Activated CD8-positive, alpha-beta memory T cell treated with anti-CD3 and anti-CD28 coated beads for 24 hours (primary cell): ENCODE measurements at regions not wholly inside any gene's neighbourhood (a gene's known extent, or its start where the extent isn't known, plus 50 kb on each side); places are given as distances from the start of the nearest gene placed in this dataset.
"Not testable (repeated sequence)": the region's sequence is repeated elsewhere in the genome, so short reads cannot be mapped to it uniquely, and the experiment has no call there.

Experiments used
- DNase-seq: peaks from one replicate; pipeline ENCODE4 v3.0.0-alpha.2; 2020

DNA sequence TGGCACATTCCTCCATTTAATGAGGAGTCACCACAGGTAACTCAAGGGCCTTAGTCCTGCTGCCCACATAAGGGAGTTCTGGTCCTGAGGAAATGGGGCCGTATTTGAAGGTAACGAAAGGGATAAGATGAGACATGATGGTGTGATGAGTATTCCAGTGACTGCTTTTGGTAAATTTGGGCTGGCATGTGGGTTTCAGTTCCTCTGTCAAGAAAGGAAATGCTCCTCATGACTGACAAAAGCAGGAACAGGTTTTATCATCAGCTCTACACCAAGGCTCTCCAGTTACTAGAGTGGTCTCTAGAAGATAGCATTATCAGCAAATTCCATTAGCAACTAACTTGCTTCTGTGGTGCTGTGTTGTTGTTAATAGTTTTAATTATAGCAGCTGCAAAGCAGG, 161.8 kb upstream of the PTPN20 start:
- DNase-seq: not testable (repeated sequence)

DNA sequence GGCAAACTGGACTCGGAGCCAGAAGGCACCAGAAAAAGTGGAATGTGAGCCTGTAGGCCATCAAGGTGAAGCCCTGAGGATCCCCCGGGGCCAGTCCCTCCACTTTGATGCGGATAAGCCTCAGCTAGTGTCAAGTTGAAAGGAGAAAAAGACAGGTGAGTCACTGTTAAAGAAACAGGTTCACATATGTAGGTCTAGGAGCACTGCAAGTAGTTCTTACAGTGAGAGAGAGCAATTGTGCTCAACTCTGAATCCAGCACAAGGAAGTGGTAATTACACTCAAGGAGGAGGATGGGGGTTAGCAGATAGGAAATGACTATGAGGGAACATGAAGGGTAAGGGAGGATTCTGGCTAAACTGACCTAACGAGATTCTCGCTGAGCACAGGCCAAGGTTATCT, 157.5 kb upstream of the PTPN20 start:
- not testable (repeated sequence) for DNase-seq

DNA sequence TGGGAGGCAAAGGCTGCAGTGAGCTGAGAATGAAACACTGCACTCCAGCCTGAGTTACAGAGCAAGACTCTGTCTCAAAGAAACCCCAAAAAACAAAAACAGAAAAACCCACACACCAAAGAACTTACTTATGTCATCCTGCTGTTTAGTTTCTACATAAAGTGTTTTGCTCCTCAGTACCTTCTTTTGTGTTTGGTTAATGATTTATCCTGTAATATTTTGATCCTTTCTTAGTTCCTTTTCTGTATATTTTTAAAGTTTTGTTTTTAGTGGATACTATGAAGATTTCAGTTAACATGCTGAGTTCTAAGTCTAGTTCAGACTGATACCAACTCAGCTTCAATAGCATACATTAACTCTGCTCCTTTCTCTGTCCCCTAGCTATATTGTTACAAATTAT, 149.8 kb upstream of the PTPN20 start:
- not testable (repeated sequence) for DNase-seq

DNA sequence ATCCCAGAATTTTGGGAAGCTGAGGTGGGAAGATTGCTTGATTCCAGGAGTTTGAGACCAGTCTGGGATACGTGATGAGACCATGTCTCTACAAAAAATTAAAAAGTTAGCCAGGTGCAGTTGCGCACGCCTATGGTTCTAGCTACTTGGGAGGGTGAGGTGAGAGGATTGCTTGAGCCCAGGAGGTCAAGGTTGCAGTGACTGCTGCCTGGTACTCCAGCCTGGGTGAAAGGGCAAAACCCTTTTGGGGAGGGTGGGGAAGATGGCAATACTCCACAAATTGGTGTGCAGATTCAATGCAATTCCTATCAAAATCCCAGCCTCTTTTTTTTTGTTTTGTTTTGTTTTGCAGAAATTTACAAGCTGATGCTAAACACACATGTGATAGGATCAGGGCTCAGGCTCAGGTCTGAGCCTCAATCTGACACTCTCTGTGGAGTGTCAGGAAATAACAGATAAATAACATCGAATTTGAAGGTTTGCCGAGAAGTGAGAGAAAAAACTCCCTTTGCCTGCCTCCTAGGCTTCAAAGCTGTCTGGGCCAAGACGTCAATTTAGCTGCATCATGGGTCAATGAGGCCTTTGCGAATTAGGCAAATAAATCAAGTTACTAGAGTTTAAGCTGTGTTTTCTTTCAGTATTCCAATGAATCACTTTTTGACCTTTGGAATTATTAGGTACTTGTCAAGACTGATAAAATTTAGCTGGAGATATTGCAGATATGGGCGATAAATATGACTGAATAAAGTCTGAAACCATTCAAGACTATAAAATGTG, 142.5 kb upstream of the PTPN20 start:
- DNase-seq: not testable (repeated sequence)

DNA sequence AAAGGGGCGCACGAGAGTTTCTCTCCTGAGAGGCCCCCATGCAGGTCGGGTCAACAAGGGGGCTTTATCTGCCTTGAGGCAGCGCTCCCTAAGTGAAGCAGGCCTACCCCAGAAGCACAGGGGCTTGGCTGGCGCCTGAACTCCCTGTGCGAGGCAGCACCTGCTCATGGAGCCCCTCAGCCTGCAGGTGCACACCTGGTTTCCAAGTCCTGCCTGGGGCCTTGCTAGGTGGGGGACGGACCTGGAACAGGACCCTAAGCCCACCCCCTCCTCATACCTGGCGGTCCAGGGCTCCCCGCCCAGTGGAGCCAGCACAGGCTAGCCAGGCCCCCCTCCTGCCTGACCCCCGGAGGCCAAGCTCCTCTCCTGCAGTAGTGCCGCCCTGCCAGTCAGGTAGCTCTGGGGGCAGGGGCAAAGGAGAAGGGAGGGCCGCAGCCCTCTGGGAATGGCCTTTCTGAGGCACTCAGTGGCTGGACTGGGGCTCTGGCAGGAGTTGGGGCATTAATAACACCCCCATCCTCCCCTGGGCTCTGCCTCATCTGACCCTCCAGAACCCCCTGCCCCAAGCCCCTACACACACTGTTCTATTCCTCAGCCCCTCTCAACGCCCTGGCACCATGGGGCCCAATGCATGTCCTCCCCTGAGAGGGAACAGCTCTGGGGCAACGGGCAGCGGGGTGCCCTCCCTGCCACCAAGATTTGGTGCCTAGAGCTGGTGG, 137.9 kb upstream of the PTPN20 start:
- DNase-seq: not testable (repeated sequence)

DNA sequence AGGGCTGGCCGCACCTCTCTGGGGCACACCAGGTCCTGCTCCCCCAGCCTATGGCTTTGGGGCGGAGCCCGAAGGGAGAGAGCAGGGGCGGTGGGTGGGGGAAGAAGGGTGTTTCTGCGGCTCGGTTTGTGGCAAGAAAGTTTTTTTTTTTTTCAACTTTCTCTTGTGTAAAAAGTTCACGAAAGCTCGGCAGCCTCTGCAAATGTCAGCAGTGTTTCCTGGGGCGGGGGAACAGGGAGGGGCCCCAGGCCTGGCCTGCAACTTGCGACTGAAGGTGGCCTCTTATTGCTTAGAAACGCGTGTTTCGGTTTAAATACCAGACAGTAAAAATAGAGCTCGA, 137.4 kb upstream of the PTPN20 start:
- not testable (repeated sequence) for DNase-seq

DNA sequence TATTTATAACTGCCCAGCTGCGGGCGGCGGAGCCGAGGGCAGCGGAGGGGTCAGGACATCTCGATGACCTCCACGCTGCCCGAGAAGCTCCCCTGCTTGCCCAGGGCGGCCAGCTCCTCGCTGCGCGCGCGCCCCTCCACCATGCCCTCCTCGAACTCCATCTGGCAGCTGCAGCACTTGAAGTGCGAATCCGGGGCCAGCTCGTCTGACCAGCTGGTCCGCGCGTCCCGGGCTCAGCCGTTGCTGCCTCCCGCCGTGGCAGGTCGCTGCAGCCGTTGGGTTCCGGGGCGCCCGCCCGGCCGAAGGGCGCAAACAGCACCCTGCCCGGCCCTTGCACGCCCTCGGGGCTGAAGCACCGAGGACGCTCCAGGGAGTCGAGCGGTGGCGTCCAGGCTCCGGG, 136.9 kb upstream of the PTPN20 start:
- DNase-seq: not testable (repeated sequence)

DNA sequence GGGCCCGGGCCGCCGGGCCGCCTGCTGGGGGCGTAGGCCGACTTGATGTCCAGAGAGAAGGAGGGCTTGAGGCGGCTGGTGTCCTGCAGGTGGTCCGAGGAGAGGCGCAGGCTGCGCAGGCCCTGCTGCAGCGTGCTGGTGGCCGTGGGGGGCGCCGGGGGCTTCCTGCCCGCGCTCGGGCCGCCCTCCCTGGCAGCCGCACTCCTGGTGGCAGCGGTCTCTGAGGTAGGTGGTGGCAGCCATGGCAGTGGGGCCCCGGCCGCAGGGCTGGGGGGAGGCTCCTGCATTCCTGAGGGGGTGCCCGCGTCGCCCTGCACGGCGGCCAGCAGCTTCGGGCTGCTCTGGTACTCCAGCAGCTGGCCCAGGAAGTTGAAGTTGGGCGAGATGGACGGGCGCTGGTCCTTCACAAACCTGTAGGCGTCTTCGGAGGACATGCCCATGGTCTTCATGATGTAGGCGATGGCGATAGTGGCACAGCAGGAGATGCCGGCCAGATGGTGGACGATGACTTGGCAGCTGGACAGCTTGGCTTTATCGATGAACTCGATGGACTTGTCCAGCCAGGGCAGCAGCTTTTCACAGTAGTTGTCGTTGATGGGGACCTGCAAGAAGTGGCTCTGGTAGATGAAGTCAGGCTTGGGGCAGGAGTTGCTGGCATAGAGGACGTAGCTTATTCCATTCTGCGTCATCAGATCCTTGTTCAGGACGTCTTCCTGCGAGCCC, 136.1 kb upstream of the PTPN20 start:
- not testable (repeated sequence) for DNase-seq

DNA sequence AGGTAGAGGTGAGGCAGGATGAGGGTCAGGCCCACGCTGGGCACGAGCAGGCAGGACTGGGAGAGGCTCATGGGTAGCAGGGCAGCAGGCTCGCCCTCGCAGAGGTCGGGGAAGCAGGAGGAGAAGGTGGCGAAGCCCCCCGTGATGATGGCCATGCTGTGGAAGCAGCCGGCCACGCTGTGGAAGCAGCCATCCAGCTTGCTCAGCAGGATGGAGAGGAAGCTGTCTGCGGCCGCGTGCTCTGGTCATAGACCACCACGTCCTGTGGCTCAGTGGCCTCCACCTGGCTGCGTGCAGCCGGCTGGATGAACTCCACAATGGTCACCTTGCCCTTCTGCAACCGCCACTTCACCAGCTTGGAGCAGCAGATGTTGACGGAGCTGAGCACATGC, 135.6 kb upstream of the PTPN20 start:
- DNase-seq: not testable (repeated sequence)

DNA sequence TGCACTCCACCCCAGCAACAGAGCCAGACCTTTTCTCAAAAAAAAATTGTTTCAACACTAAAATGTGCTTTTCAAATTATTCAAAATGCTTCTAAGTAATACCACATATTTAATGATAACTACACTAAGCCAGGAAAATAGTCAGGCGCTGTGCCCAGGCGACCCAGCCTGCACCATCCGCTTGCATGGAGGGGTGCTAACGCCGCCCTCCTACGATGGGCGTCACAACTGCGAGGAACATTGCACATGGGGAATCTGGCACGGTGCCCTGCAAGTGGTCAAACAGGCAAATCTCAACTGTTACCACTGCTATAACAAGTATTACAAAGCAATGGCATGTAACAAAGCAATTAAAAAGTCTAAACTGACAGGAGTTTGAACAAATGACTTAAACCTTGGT, 131.7 kb upstream of the PTPN20 start:
- DNase-seq: not testable (repeated sequence)

DNA sequence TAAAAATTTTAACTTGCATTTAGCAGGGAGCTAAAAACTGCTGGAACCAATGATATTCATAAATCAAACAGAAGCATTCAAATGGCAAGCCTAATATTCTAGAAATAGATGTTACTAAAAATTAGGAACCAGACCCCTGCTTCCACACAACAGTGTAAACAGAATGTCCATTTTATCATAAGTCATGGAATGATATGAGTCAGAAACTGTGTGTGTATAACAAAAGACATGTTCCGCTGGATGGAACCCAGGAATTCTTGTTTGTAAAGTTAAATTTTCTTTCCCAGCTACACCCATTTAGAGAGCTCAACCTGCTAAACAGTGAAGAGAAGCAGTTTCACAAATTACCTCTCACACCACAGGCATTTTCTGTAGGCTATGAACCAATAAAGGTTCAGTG, 131.1 kb upstream of the PTPN20 start:
- not testable (repeated sequence) for DNase-seq

DNA sequence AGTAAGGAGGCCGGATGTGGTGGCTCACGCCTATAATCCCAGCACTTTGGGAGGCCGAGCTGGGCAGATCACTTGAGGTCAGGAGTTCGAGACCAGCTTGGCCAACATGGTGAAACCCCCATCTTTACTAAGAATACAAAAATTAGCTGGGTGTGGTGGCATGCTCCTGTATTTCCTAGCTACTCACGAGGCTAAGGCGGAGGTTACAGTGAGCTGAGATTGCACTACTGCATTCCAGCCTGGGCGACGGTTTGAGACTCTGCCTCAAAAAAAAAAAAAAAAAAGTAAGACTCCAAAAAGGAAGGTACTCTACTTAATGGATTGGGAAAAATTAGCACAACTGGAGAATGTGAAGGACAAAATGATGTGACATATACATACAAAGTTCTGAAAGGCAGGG, 130.2 kb upstream of the PTPN20 start:
- not testable (repeated sequence) for DNase-seq

DNA sequence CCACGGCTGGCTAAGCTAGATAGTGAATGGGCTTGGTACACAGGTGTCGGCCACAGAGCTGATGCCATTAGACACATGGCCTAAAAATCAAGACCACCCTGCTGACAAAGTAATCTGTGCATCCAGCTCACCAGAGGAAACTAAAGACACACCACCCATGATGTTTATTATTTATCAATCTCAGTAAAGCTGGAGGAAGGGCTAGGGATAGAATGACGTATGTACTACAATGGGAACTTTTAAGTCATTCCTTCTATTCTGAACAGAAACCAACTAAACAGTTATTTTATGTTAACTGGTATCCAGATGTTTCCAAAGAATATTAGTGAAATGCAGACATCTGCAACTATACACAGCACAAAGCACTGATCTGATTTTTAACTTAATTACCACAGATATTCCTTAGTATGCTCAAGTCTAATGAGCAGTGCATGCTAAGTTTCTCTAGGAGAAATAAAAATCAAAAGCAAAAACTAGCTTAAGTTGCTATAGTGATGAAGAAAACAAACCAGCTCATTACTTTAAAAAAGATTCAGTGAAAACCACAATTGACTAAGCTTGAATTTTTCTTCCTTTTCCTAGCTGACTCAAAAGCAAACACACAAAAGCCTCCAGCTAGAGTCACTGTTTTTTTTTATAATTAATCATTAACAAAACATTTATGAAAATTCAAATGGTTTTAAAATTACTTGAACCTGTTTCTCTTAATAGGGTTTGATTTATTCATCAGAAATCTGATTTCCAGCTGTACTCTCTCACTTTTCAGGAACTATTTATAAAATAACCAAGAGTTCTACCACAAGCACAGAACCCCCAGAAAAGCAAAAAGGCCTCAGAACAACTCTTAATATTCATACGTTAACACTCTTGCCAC, 129.0 kb upstream of the PTPN20 start:
- DNase-seq: not testable (repeated sequence)

DNA sequence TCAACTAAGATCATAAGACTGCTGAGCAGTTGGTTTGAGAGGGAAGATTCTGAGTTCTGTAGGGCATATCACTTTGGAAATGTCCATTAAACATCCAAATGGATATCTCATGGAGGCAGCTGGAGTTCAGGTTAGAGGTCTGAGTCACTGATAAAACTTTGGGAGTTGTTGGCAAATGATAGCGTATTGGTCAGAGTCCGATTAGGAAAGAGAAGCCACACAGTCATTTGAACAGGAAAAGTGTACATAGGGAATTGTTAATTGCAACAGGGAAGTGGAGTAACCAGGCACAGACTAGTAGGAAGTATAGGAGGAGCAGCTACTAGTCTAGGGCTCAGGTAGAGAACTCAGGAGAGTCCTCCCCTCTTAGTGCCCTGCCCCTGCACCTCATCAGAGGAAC, 126.6 kb upstream of the PTPN20 start:
- DNase-seq: not testable (repeated sequence)

DNA sequence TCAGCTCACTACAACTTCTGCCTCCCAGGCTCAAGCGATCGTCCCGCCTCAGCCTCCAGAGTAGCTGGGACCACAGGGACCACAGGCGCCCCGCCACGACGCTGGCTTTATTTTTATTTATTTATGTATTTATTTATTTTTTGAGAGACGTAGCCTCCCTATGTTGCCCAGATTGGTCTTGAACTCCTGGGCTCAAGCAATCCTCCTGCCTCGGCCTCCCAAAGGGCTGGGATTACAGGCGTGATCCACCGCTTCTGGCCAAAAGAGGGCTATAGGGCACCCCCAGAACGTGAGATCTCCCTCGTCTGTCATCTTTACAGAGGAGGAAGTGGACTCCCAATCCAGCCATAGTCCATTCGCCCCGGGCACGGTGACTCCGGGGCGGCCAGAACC, 125.1 kb upstream of the PTPN20 start:
- DNase-seq: not testable (repeated sequence)

DNA sequence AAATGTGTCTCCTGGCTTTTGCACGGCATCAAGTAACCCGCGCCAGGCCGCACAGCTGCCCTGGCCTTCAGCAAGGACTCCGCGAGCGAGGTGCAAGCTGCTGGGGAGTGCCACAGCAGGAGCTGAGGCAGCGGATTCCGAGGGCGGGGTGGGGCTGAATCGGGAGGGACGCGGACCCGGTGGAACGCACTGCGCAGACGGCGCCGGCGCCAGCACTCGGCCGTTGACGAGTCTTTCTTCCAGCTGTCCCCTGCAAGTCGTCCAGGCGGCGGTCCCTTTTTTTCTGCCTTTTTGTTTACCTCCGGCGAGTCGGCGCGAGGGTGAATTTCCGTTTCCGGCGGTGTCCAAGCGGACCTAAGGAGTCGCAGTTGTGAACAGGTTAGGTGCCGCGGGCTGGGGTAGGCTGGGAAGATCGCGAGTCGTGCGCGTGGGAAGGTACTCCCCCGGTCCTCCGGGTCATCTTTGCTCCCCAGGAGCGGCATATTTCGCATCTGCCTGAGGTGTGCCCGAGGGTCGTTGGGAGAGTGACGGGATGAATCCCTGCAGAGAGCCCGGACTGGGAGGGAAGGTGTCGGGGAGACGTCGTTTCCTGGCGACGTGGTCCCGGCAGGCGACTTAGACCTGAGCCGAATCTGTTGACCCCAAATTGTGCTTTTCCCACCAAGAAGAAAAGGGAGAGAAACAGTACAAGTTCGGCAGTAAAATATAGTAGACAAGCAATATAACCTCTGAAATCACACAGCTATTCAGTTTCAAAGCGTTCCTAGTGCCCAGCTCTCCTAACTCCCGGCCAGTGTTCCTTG, 124.5 kb upstream of the PTPN20 start:
- peak; percentile 87 for DNase-seq

DNA sequence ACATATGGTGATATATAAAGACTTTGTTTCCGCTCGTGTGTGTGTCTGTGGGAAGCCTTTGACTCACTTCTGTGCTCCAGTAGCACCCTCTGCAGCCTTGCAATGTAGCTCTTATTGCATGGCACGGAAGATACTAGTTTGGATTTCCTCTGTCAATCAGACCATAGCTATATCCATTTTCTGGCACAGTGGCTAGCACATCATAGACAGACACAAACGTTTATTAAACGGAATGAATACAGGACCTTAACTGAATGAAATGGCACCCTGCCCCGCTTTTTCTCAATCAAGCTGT, 124.0 kb upstream of the PTPN20 start:
- DNase-seq: no peak

DNA sequence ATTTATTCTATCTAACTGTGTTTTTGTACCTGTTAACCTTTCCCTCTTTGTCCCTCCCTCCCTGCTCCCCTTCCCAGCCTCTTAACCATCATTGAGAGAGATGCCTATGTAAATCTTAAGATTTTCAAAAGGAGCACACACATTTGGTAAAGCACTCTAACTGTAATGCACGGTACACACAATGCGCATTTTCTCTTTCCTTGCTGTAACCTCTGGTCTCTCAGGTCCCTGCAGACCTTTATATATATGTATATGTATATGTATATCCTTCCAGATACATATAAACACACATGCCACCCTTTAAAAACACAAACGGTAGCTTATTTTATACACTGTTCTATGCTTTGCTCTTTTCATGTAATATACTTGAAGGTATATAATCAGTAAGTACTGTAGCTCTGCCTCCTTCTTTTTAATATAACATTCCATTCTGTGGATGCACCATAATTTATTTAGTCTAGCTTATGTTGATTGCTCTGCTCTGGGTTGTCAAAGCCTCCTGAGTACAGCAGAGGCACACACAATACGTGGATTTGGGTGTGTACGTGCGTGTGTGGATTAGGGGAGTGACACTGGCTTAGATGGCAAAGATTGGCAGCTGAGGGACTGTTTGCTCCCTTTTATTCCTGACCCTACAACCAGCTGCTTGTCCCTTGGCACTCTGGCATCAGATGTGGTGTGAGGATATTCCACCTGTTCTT, 118.4 kb upstream of the PTPN20 start:
- DNase-seq: not testable (repeated sequence)

DNA sequence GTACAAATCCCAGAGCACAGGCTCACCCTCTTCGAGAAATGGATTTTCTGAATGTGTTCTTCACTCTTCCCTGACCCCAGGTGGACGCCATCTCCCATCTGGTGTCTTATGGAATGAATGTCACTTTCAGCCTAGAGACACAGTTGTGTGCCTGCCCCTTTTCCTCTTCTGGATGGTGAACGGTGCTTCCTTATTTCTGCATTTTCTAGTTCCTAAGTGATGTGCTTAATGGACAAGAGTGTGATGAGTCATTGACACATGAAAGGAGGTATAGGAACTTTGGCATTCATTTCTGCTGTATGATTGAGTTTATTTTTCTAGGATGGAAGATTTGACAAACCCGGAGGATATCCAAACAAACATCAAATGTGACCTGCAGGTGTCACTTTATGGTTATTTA, 114.9 kb upstream of the PTPN20 start:
- not testable (repeated sequence) for DNase-seq

DNA sequence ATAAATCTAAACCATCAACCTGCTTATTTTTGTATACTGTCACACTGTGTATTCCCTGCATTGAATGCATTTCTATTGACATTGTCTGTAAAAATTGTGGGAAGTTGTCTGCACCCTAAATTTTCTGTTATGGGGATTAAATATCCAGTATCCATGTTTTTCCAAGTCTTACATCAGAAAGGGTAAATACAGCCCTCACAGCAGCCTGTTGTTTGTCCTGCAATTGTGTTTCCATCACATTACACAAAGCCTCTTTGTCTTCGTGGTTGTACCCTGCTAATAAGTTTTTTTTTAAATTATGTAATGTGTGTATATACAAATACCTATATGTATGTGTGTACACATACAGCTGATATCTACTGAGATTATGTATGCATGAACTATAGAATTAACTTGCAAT, 109.2 kb upstream of the PTPN20 start:
- not testable (repeated sequence) for DNase-seq

DNA sequence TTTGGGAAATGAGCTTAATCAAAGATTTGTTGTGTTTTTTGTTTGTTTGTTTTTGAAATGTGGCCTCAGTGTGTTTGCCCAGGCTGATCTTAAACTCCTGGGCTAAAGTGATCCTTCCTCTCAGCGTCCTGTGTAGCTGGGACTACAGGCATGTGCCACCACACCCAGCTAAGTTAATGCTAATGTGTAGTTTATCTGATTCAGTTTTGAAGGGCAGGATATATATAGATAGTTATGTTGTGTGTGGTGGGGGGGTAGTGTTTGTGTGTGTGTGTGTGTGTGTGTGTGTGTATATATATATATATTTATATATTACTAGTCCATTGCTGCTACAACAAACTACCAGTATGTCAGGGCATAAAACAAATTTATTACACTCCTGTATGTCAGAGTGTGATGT, 108.1 kb upstream of the PTPN20 start:
- not testable (repeated sequence) for DNase-seq
